ENCODE measurements at regions not wholly inside any gene's neighbourhood (a gene's known extent, or its start where the extent isn't known, plus 50 kb on each side); places are given as distances from the start of the nearest gene placed in this dataset.

- TF ChIP-seq ZNF621 (tag by site-specific recombination; IDR thresholded peaks at IDR 0.05) (no peak), TRIM28 (IDR thresholded peaks at IDR 0.05; ENCODE audit: borderline replicate concordance, low read length) (no peak), ZNF707 (tag by site-specific recombination; IDR thresholded peaks at IDR 0.05) (no peak), ZNF837 (tag by site-specific recombination; IDR thresholded peaks at IDR 0.05) (no peak), ZNF510 (tag by site-specific recombination; IDR thresholded peaks at IDR 0.05; ENCODE audit: insufficient replicate concordance) (no peak), ZNF830 (tag by site-specific recombination; IDR thresholded peaks at IDR 0.05; ENCODE audit: low read depth) (no peak), ZNF514 (tag by site-specific recombination; IDR thresholded peaks at IDR 0.05) (no peak), OVOL3 (tag by site-specific recombination; IDR thresholded peaks at IDR 0.05) (no peak)
- TF ChIP-seq, protein P1, sequence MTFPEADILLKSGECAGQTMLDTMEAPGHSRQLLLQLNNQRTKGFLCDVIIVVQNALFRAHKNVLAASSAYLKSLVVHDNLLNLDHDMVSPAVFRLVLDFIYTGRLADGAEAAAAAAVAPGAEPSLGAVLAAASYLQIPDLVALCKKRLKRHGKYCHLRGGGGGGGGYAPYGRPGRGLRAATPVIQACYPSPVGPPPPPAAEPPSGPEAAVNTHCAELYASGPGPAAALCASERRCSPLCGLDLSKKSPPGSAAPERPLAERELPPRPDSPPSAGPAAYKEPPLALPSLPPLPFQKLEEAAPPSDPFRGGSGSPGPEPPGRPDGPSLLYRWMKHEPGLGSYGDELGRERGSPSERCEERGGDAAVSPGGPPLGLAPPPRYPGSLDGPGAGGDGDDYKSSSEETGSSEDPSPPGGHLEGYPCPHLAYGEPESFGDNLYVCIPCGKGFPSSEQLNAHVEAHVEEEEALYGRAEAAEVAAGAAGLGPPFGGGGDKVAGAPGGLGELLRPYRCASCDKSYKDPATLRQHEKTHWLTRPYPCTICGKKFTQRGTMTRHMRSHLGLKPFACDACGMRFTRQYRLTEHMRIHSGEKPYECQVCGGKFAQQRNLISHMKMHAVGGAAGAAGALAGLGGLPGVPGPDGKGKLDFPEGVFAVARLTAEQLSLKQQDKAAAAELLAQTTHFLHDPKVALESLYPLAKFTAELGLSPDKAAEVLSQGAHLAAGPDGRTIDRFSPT (tag by site-specific recombination; IDR thresholded peaks at IDR 0.05) = no peak
Observed at GRCh38 chr9:118670011-118670953, 699.0 kb downstream of the BRINP1 start (continued).

DNA sequence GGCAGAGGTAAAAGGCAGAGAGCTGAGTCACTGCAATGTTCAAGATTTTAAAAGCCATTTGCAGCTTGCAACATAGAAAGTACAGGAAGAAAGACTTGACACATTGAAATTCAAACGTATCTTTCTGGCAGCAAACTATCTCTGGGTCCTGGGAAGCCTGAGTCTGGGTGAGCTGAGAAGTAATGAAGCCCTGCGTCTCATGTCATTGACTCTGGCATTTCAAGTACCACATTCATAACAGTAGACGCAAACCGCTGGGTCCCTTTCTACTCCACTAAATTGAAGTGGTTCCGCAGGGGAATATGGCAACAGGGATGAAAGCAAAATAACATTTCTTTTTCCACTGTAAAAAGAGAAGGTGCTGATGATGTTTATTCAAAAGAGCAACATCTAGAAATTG lies 694.3 kb downstream of the BRINP1 start:
- Histone ChIP-seq H3K4me1 (ENCODE audit: control insufficient read depth, insufficient read depth, low read length) (no peaks in the 10 kb centered on the region), H3K27ac (ENCODE audit: extremely low read depth, low read depth, low read length) (no peak overlapping the region), H3K4me3 (ENCODE audit: low read depth, low read length) (no peak overlapping the region), H3K36me3 (ENCODE audit: control insufficient read depth in 2 of 2, insufficient read depth in 1 of 2, low read length in 2 of 2) (no peaks in the 10 kb centered on the region), H3K9me3 (ENCODE audit: control insufficient read depth, insufficient read depth, low read depth, low read length) (no peaks in the 10 kb centered on the region)
- ChIA-PET CTCF (no interaction called here), POLR2A (no interaction called here)
- TF ChIP-seq ZNF248 (tag by site-specific recombination; IDR thresholded peaks at IDR 0.05) (no peak), ZFP69B (tag by site-specific recombination; IDR thresholded peaks at IDR 0.05) (no peak), ZNF654 (tag by site-specific recombination; IDR thresholded peaks at IDR 0.05; ENCODE audit: low read depth) (no peak), ZNF843 (tag by site-specific recombination; IDR thresholded peaks at IDR 0.05) (no peak), ZNF175 (tag by site-specific recombination; IDR thresholded peaks at IDR 0.05) (no peak), ZNF837 (tag by site-specific recombination; IDR thresholded peaks at IDR 0.05) (no peak), ZNF670 (tag by site-specific recombination; IDR thresholded peaks at IDR 0.05; ENCODE audit: low read depth) (no peak), ZNF426 (tag by site-specific recombination; IDR thresholded peaks at IDR 0.05) (no peak), PRDM2 (tag by site-specific recombination; IDR thresholded peaks at IDR 0.05; ENCODE audit: borderline replicate concordance) (no peak), ZBTB48 (tag by site-specific recombination; IDR thresholded peaks at IDR 0.05) (no peak), KLF7 (tag by site-specific recombination; IDR thresholded peaks at IDR 0.05; ENCODE audit: borderline replicate concordance) (no peak), ZNF544 (tag by site-specific recombination; IDR thresholded peaks at IDR 0.05) (no peak), ZNF398 (tag by site-specific recombination; IDR thresholded peaks at IDR 0.05) (no peak), TCF7L2 (IDR thresholded peaks at IDR 0.05; ENCODE audit: borderline replicate concordance, low read depth, low read length) (no peak)
- TF ChIP-seq, protein P2, sequence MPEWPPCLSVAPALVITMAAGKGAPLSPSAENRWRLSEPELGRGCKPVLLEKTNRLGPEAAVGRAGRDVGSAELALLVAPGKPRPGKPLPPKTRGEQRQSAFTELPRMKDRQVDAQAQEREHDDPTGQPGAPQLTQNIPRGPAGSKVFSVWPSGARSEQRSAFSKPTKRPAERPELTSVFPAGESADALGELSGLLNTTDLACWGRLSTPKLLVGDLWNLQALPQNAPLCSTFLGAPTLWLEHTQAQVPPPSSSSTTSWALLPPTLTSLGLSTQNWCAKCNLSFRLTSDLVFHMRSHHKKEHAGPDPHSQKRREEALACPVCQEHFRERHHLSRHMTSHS (tag by site-specific recombination; IDR thresholded peaks at IDR 0.05) = no peak
- TF ChIP-seq, protein P3, sequence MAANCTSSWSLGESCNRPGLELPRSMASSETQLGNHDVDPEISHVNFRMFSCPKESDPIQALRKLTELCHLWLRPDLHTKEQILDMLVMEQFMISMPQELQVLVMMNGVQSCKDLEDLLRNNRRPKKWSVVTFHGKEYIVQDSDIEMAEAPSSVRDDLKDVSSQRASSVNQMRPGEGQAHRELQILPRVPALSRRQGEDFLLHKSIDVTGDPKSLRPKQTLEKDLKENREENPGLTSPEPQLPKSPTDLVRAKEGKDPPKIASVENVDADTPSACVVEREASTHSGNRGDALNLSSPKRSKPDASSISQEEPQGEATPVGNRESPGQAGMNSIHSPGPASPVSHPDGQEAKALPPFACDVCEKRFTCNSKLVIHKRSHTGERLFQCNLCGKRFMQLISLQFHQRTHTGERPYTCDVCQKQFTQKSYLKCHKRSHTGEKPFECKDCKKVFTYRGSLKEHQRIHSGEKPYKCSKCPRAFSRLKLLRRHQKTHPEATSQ (tag by site-specific recombination; IDR thresholded peaks at IDR 0.05) = no peak

Data from HEK293 (cell line).